Non-pigmented ciliary epithelial cell (primary cell): ENCODE measurements at regions not wholly inside any gene's neighbourhood (a gene's known extent, or its start where the extent isn't known, plus 50 kb on each side); places are given as distances from the start of the nearest gene placed in this dataset.

Experiments used
- DNase-seq: peaks from one replicate; pipeline ENCODE4 v3.0.0-alpha.2; 2010; ENCODE audit warnings: low read depth

- no peak for DNase-seq
These were observed 377.5 kb downstream of the TMEM167A start for GRCh38 chr5:82699737-82700136.

GRCh38 chr5:82698026-82698425, 379.2 kb downstream of the TMEM167A start:
- DNase-seq, result no peak

GRCh38 chr5:82694711-82695285, 382.4 kb downstream of the TMEM167A start:
- no peak for DNase-seq

- no peak for DNase-seq
These were observed 384.4 kb downstream of the TMEM167A start for GRCh38 chr5:82692826-82693225.

GRCh38 chr5:82684659-82685058, 392.5 kb downstream of the TMEM167A start:
- no peak for DNase-seq

GRCh38 chr5:82684165-82684564, 393.0 kb downstream of the TMEM167A start:
- no peak for DNase-seq

GRCh38 chr5:82679660-82680059, 397.5 kb downstream of the TMEM167A start:
- DNase-seq, result no peak

GRCh38 chr5:82676661-82677060, 398.5 kb upstream of the RPS23 start:
- no peak for DNase-seq

GRCh38 chr5:82674671-82675070, 396.5 kb upstream of the RPS23 start:
- DNase-seq, result no peak

GRCh38 chr5:82673057-82673809, 395.1 kb upstream of the RPS23 start:
- no peak for DNase-seq

GRCh38 chr5:82670692-82671091, 392.5 kb upstream of the RPS23 start:
- no peak for DNase-seq

- no peak for DNase-seq
These were observed 391.6 kb upstream of the RPS23 start for GRCh38 chr5:82669720-82670119.

- DNase-seq, result no peak
These were observed 388.2 kb upstream of the RPS23 start for GRCh38 chr5:82666312-82666711.

GRCh38 chr5:82664732-82665131, 386.6 kb upstream of the RPS23 start:
- DNase-seq, result no peak

GRCh38 chr5:82663225-82663624, 385.1 kb upstream of the RPS23 start:
- DNase-seq, result no peak

GRCh38 chr5:82662340-82662739, 384.2 kb upstream of the RPS23 start:
- no peak for DNase-seq

- no peak for DNase-seq
These were observed 383.8 kb upstream of the RPS23 start for GRCh38 chr5:82661933-82662332.

- no peak for DNase-seq
These were observed 383.3 kb upstream of the RPS23 start for GRCh38 chr5:82661462-82661861.

- no peak for DNase-seq
These were observed 381.0 kb upstream of the RPS23 start for GRCh38 chr5:82659115-82659514.

- DNase-seq, result no peak
These were observed 379.0 kb upstream of the RPS23 start for GRCh38 chr5:82657033-82657699.

GRCh38 chr5:82656341-82656761, 378.2 kb upstream of the RPS23 start:
- DNase-seq, result no peak

GRCh38 chr5:82655078-82655477, 376.9 kb upstream of the RPS23 start:
- no peak for DNase-seq

- no peak for DNase-seq
These were observed 371.8 kb upstream of the RPS23 start for GRCh38 chr5:82649943-82650342.
